Prostate gland (tissue), 2 donors: ENCODE measurements at regions not wholly inside any gene's neighbourhood (a gene's known extent, or its start where the extent isn't known, plus 50 kb on each side); places are given as distances from the start of the nearest gene placed in this dataset.

Experiments used
- DNase-seq: peaks from one replicate; pipeline ENCODE4 v3.0.0-alpha.2; 2019; ENCODE audit warnings: low spot score
- H3K27ac ChIP-seq, 2 donors: fragments of 200-600 bp; sonication (generic); 2 replicates each; pipeline ENCODE4 v1.5.1; 2017 to 2019
- H3K27me3 ChIP-seq: fragments of 200-600 bp; sonication (generic); replicated peaks from 2 replicates; pipeline ENCODE4 v1.5.1; 2019; ENCODE audit not compliant: insufficient read depth
- H3K36me3 ChIP-seq, 2 donors: fragments of 200-600 bp; sonication (generic); 1 replicate in 1 of 2; 2 replicates in 1 of 2; pipeline versions ENCODE4 v1.5.1 to v1.8.1; 2017 to 2019
- H3K4me1 ChIP-seq: fragments of 200-600 bp; sonication (generic); replicated peaks from 2 replicates; pipeline ENCODE4 v1.5.1; 2019
- H3K4me3 ChIP-seq, 2 donors: fragments of 200-600 bp; sonication (generic); 2 replicates each; pipeline ENCODE4 v1.5.1; 2017 to 2019
- H3K9me3 ChIP-seq: fragments of 200-600 bp; sonication (generic); 2 replicates; pipeline ENCODE4 v1.5.1; 2017
- POLR2A ChIP-seq: fragments of 450-650 bp; IDR thresholded peaks from one replicate; pipeline ENCODE4 v1.6.1; 2016; ENCODE audit warnings: antibody characterized with exemption, mild to moderate bottlenecking
- POLR2AphosphoS5 ChIP-seq: sonication (generic); formaldehyde crosslinking; IDR thresholded peaks from one replicate; pipeline ENCODE4 v1.6.1; 2017; ENCODE audit warnings: antibody characterized with exemption
- WGBS: methylation state at CpG from one replicate; pipeline ENCODE4 v1.1.5; 2018; 5-methylcytosine and 5-hydroxymethylcytosine counted together
- intact Hi-C: fragments of 100-400 bp; cut with DNase I; formaldehyde crosslinking; loops from one replicate; pipeline ENCODE4 v1.14.2; 2022
- TF ChIP-seq, protein P1 (sequence below), 4 experiments: fragments of 200-600 bp in 2 of 4; fragments of 450-650 bp in 2 of 4; sonication (generic) in 2 of 4; IDR thresholded peaks; 1 replicate in 3 of 4; 2 replicates in 1 of 4; pipeline ENCODE4 v1.5.1; 2016 to 2019; ENCODE audit warnings: antibody characterized with exemption in 4 of 4, mild to moderate bottlenecking in 2 of 4, moderate library complexity in 2 of 4

DNA sequence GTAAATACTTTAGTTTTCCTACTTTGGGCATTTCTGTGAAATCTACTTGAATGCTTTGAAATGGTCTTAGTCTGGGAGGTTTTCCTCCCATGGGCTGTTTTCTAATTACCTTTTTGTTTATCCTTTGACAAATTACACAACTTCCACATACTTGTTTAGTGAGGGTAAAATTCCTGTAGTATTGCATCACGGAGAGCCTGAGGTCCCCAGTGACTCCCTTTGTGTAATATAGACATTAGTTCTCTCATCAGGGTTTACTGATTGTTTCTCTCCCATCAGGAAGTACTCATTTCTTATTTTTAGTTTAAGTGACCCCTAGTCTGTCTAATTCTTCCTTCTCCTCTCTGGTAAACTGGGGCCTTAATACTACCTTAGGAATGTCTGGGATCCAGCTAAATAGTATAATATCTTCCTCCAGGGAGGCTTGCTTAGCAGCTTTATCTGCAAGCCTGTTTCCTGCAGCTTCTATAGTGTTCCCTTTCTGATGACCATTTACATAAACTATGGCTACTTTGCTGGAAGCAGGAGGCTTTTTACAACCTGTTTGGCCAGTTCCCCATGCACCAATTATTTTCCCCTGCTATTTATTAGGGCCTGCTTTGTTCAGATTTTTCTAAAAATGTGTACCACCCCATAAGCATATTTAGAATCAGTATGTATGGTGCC is 87.2 kb upstream of the XCR1 start:
- Histone ChIP-seq H3K27me3 (no peaks in the 10 kb centered on the region), H3K9me3 (no peaks in the 10 kb centered on the region), H3K4me1 (no peaks in the 10 kb centered on the region), H3K27ac (no peak overlapping the region), H3K4me3 (no peak overlapping the region), H3K36me3 (no peaks in the 10 kb centered on the region)
- no peak for DNase-seq
- WGBS: 46% methylated on average over 1 of the region's 1 CpG
- TF ChIP-seq POLR2AphosphoS5 (no peak), POLR2A (no peak)
- TF ChIP-seq, protein P1, sequence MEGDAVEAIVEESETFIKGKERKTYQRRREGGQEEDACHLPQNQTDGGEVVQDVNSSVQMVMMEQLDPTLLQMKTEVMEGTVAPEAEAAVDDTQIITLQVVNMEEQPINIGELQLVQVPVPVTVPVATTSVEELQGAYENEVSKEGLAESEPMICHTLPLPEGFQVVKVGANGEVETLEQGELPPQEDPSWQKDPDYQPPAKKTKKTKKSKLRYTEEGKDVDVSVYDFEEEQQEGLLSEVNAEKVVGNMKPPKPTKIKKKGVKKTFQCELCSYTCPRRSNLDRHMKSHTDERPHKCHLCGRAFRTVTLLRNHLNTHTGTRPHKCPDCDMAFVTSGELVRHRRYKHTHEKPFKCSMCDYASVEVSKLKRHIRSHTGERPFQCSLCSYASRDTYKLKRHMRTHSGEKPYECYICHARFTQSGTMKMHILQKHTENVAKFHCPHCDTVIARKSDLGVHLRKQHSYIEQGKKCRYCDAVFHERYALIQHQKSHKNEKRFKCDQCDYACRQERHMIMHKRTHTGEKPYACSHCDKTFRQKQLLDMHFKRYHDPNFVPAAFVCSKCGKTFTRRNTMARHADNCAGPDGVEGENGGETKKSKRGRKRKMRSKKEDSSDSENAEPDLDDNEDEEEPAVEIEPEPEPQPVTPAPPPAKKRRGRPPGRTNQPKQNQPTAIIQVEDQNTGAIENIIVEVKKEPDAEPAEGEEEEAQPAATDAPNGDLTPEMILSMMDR (IDR thresholded peaks at IDR 0.05): no peak
- intact Hi-C loops: no loop called here

DNA sequence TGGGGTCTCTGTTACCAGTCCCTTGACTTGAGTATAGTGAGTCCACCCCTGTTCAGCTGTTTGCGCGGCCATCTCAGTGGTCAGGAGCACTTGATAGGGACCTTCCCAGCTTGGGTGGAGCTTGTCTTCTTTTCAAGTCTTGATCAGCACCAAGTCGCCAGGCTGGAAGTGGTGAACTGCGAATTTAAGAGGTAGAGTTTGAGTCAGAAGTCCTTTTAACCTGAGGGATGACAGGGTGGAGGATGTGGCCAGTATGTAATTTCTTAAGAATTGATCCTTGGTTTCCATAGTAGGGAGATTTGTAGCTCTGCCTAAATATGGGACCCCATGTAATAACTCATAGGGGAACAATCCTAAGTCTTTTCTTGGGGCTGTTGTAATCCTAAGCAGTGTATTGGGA is 86.3 kb upstream of the XCR1 start:
- Histone ChIP-seq H3K27ac (no peak overlapping the region), H3K9me3 (no peaks in the 10 kb centered on the region), H3K4me3 (no peak overlapping the region), H3K36me3 (no peaks in the 10 kb centered on the region), H3K4me1 (no peaks in the 10 kb centered on the region), H3K27me3 (no peaks in the 10 kb centered on the region)
- intact Hi-C loops: no loop called here
- 99% methylated on average over 4 of the region's 4 CpGs for WGBS
- no peak for DNase-seq
- TF ChIP-seq POLR2A (no peak), POLR2AphosphoS5 (no peak)
- TF ChIP-seq, protein P1 (IDR thresholded peaks at IDR 0.05): no peak

DNA sequence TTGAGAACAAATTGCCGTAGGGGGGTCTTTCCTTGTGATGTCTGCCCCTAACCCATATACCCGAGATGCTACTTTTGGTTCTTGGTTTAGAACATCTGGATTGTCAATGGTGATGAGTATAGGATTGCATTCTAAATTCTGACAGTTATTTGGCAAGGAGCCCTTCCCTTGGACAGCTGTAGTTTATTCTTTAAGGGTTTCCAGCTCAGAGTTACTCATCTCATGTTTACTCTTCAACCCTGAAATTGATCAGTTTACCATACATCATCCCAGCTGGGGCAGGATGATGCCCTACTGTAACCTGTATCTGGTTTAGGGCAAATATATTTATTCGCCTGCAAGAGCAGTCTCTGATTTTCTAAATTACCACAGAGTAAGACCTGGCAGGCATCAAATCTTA is 85.7 kb upstream of the XCR1 start:
- no peaks in the 10 kb centered on the region for H3K27me3 ChIP-seq
- 97% methylated on average over 3 of the region's 3 CpGs for WGBS
- no peak overlapping the region for H3K27ac ChIP-seq
- no peak overlapping the region for H3K4me3 ChIP-seq
- TF ChIP-seq POLR2A (no peak), POLR2AphosphoS5 (no peak)
- TF ChIP-seq, protein P1 (IDR thresholded peaks at IDR 0.05): no peak
- H3K9me3 ChIP-seq: no peaks in the 10 kb centered on the region
- DNase-seq: no peak
- intact Hi-C loops: no loop called here
- peaks cover 4% of the 10 kb centered on the region for H3K4me1 ChIP-seq
- H3K36me3 ChIP-seq: no peaks in the 10 kb centered on the region

DNA sequence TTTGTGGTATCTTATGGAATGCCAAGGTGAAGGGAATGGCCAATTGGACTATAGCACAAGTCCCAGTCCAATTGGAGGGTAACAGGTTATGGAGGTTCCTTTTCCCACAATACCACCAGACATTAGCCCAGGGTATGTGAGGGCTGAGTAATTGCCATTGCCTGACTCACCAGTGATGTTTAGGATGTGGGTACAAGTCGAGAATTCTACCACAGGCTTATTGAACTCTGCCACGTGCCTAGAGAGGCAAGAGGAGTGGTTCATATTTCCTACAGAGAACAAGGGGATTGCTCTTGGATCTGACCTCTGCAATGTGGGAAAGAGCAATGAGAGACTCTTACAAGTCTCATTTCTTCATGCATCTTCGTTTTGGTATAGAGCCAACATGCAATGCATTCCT is 85.0 kb upstream of the XCR1 start:
- WGBS: 94% methylated on average over 3 of the region's 3 CpGs
- TF ChIP-seq POLR2AphosphoS5 (no peak), POLR2A (no peak)
- TF ChIP-seq, protein P1 (IDR thresholded peaks at IDR 0.05): no peak
- no peak for DNase-seq
- Histone ChIP-seq H3K27ac (no peak overlapping the region), H3K4me1 (peaks cover 4% of the 10 kb centered on the region), H3K36me3 (no peaks in the 10 kb centered on the region), H3K9me3 (no peaks in the 10 kb centered on the region), H3K27me3 (no peaks in the 10 kb centered on the region), H3K4me3 (no peak overlapping the region)
- intact Hi-C loops: no loop called here

DNA sequence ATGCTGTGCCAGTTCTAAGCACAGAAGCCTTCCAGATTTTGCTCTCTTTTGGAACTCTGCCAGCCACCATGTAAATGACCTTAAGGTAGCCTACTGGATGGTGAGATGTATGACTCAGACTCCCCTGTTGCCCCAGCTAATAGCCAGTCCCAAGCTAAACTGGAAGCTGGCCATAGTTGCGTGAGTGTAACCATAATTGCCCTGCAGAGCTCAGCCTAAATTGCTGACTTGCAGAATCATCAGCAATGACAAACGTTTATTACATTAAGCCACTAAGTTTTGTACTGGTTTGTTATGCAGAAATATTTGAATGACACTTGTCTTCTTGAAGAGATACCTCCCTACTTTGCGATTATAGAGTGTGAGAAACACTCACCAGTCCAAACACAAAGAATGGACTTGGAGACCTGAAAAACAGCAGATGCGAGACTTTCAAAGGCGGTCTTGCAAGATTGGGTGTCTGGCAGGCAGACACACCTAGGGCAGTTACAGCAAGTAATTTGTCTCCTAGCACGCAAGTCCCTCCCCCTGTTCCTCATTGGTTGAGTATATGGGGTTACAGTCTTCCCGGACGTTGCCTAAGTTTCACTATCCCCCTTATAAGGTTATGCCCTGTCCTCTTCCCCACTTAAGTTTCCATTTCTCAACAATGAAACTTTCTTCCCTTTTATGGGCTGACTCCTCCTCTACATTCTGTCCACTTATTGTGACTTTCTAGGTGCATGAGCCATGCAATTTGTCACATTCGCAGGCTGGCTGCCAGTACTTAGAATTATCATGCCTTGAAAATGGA is 83.6 kb upstream of the XCR1 start:
- intact Hi-C loops: no loop called here
- Histone ChIP-seq H3K36me3 (no peaks in the 10 kb centered on the region), H3K27me3 (no peaks in the 10 kb centered on the region), H3K9me3 (no peaks in the 10 kb centered on the region), H3K27ac (no peak overlapping the region), H3K4me1 (peaks cover 4% of the 10 kb centered on the region), H3K4me3 (no peak overlapping the region)
- no peak for TF ChIP-seq POLR2A
- TF ChIP-seq, protein P1 (IDR thresholded peaks at IDR 0.05): no peak
- no peak for TF ChIP-seq POLR2AphosphoS5
- WGBS: 64% methylated on average over 9 of the region's 9 CpGs
- DNase-seq: no peak
